ENCODE measurements at regions not wholly inside any gene's neighbourhood (a gene's known extent, or its start where the extent isn't known, plus 50 kb on each side); places are given as distances from the start of the nearest gene placed in this dataset.

DNA sequence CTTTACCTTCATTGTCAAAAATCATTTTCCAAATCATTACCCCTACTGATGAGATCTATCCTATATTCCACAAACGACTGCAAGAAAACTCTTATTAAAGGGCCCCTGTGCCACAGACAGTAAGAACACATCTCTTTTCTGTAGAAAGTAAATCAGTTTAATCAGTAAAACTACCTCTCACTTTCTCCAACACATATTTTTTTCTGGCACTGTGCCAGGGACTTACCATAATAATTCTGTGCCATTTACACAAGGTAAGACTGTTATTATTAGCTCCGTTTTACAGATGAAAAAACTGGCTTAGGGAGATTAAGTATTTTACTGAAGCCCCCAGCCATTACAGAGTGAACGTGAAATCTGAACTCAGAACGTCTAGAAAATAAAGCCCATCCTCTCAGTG is 587.0 kb upstream of the COX7C start:
- no peak overlapping the region for H3K4me3 ChIP-seq
- 47 to 53% (median 47%) methylated on average over 4 of the region's 4 CpGs for WGBS, 3 donors
- no peak for DNase-seq
- no peak for ATAC-seq
- TF ChIP-seq, protein P1, sequence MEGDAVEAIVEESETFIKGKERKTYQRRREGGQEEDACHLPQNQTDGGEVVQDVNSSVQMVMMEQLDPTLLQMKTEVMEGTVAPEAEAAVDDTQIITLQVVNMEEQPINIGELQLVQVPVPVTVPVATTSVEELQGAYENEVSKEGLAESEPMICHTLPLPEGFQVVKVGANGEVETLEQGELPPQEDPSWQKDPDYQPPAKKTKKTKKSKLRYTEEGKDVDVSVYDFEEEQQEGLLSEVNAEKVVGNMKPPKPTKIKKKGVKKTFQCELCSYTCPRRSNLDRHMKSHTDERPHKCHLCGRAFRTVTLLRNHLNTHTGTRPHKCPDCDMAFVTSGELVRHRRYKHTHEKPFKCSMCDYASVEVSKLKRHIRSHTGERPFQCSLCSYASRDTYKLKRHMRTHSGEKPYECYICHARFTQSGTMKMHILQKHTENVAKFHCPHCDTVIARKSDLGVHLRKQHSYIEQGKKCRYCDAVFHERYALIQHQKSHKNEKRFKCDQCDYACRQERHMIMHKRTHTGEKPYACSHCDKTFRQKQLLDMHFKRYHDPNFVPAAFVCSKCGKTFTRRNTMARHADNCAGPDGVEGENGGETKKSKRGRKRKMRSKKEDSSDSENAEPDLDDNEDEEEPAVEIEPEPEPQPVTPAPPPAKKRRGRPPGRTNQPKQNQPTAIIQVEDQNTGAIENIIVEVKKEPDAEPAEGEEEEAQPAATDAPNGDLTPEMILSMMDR (IDR thresholded peaks at IDR 0.05) = no peak
- H3K27me3 ChIP-seq (ENCODE audit: insufficient read depth in 3 of 3, low read length in 2 of 3) = no peaks in the 10 kb centered on the region
- H3K4me1 ChIP-seq = no peaks in the 10 kb centered on the region
- no peaks in the 10 kb centered on the region for H3K36me3 ChIP-seq (ENCODE audit: insufficient read depth in 1 of 2, low read depth in 1 of 2)
- no peaks in the 10 kb centered on the region for H3K9me3 ChIP-seq
- H3K27ac ChIP-seq = no peak overlapping the region
- intact Hi-C loops (cut with DNase I) = no loop called here

DNA sequence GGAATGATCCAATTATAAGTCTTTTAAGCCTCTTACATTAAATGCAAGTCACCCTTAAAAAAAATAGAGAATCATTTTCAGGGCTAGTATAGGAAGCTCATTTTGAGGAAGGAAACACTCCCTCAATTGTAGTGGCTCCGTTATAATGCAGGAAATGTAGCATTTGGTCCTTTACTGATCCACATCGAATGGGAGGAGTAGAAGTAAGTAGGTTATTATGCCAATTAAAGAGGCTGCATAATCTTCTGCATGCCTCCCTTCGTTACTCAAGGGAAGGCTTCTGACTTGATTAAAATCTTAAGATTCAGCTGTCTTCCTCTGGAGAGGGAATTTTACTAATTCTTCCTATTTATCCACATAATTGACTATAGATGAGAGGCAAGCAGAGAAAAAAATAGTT is 579.2 kb upstream of the COX7C start:
- TF ChIP-seq, protein P1 (IDR thresholded peaks at IDR 0.05) = no peak
- Histone ChIP-seq H3K27me3 (ENCODE audit: insufficient read depth in 3 of 3, low read length in 2 of 3) (no peaks in the 10 kb centered on the region), H3K36me3 (ENCODE audit: insufficient read depth in 1 of 2, low read depth in 1 of 2) (no peaks in the 10 kb centered on the region), H3K4me1 (no peaks in the 10 kb centered on the region), H3K27ac (no peak overlapping the region), H3K9me3 (no peaks in the 10 kb centered on the region), H3K4me3 (no peak overlapping the region)
- DNase-seq = no peak
- ATAC-seq = no peak
- intact Hi-C loops (cut with DNase I) = no loop called here
- 48 to 58% (median 56%) methylated on average over 3 of the region's 3 CpGs for WGBS, 3 donors

- TF ChIP-seq, protein P1 (IDR thresholded peaks at IDR 0.05) = no peak
- Histone ChIP-seq H3K9me3 (no peaks in the 10 kb centered on the region), H3K4me1 (no peaks in the 10 kb centered on the region), H3K4me3 (no peak overlapping the region), H3K27me3 (ENCODE audit: insufficient read depth in 3 of 3, low read length in 2 of 3) (no peaks in the 10 kb centered on the region), H3K27ac (no peak overlapping the region), H3K36me3 (ENCODE audit: insufficient read depth in 1 of 2, low read depth in 1 of 2) (no peaks in the 10 kb centered on the region)
- DNase-seq (no peak), ATAC-seq (no peak)
- WGBS, 3 donors = 66 to 77% (median 76%) methylated on average over 7 of the region's 7 CpGs
- intact Hi-C loops (cut with DNase I) = no loop called here
These were observed 578.4 kb upstream of the COX7C start for GRCh38 chr5:86039351-86039750.

DNA sequence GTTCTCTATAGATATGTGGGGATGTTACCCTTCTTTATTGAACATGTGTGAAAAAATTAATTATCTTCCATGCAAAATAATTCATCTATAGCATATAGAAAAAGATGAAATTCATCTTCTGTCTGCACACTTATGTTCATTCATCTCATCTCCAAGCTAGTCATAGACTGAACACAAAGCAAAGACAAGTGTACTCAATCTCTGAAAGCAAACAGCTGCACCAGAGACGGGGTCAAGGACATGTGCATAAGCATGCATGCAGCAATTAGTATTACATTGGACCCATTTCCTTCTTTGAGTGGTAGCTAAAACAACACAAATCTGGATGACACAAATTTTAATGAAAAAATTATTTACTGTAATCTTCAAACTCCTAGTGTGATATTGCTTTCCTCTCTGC is 547.0 kb upstream of the COX7C start:
- WGBS, 3 donors = 49 to 61% (median 58%) methylated on average over 1 of the region's 1 CpG
- Histone ChIP-seq H3K4me1 (no peaks in the 10 kb centered on the region), H3K27me3 (ENCODE audit: insufficient read depth in 3 of 3, low read length in 2 of 3) (no peaks in the 10 kb centered on the region), H3K4me3 (no peak overlapping the region), H3K36me3 (ENCODE audit: insufficient read depth in 1 of 2, low read depth in 1 of 2) (no peaks in the 10 kb centered on the region), H3K9me3 (no peaks in the 10 kb centered on the region), H3K27ac (no peak overlapping the region)
- ATAC-seq (no peak), DNase-seq (no peak)
- TF ChIP-seq, protein P1 (IDR thresholded peaks at IDR 0.05) = no peak
- intact Hi-C loops (cut with DNase I) = no loop called here

- Histone ChIP-seq H3K9me3 (no peaks in the 10 kb centered on the region), H3K27ac (no peak overlapping the region), H3K36me3 (ENCODE audit: insufficient read depth in 1 of 2, low read depth in 1 of 2) (no peaks in the 10 kb centered on the region), H3K4me3 (no peak overlapping the region), H3K27me3 (ENCODE audit: insufficient read depth in 3 of 3, low read length in 2 of 3) (no peaks in the 10 kb centered on the region), H3K4me1 (no peaks in the 10 kb centered on the region)
- TF ChIP-seq, protein P1 (IDR thresholded peaks at IDR 0.05) = no peak
- 67 to 72% (median 68%) methylated on average over 3 of the region's 3 CpGs for WGBS, 3 donors
- DNase-seq = no peak
- no peak for ATAC-seq
- intact Hi-C loops (cut with DNase I) = no loop called here
These were observed 543.4 kb upstream of the COX7C start for GRCh38 chr5:86074297-86074696.

Measured in psoas muscle (tissue), 7 donors.